Gastroesophageal sphincter (tissue), 3 donors: ENCODE measurements at regions not wholly inside any gene's neighbourhood (a gene's known extent, or its start where the extent isn't known, plus 50 kb on each side); places are given as distances from the start of the nearest gene placed in this dataset.

Experiments used
- POLR2A ChIP-seq, 2 donors: fragments of 450-650 bp; IDR thresholded peaks; one replicate each; pipeline ENCODE4 v1.6.1; 2017; ENCODE audit warnings: antibody characterized with exemption in 2 of 2, mild to moderate bottlenecking in 2 of 2, moderate library complexity in 1 of 2
- TF ChIP-seq, protein P1 (sequence below), 4 experiments: fragments of 200-600 bp in 2 of 4; fragments of 450-650 bp in 2 of 4; sonication (generic) in 1 of 4; IDR thresholded peaks; one replicate each; pipeline ENCODE4 v1.5.1; 2017 to 2019; ENCODE audit warnings: antibody characterized with exemption in 4 of 4, mild to moderate bottlenecking in 2 of 4, moderate library complexity in 2 of 4

DNA sequence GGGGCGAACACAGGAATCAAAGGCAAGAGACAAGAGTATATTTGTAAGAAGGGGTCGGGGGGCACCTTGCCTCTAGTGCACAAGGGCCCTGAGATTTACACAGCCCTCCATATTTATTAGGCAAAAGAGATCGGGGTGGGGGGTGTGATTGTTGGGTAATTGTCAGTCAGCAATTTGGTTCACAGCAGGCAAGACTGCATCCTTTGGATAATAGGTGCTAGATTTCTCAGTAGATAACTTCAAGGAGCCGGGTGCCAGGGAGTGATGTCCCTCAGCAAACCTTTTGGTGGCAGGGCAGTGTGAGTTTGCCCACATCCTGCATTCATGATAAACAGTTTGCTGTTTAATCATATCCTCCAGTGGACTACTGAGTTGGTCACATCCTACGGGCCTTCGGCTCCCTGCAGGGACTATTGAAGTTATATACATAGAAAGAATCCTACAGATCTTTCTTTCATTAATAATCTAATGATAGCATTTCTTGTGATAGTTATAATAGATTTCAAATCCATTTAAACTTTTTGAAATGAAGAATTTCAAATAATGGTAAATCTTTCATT lies 178.5 kb downstream of the GNAI1 start:
- TF ChIP-seq POLR2A (IDR thresholded peaks at IDR 0.05) = no peak
- TF ChIP-seq, protein P1, sequence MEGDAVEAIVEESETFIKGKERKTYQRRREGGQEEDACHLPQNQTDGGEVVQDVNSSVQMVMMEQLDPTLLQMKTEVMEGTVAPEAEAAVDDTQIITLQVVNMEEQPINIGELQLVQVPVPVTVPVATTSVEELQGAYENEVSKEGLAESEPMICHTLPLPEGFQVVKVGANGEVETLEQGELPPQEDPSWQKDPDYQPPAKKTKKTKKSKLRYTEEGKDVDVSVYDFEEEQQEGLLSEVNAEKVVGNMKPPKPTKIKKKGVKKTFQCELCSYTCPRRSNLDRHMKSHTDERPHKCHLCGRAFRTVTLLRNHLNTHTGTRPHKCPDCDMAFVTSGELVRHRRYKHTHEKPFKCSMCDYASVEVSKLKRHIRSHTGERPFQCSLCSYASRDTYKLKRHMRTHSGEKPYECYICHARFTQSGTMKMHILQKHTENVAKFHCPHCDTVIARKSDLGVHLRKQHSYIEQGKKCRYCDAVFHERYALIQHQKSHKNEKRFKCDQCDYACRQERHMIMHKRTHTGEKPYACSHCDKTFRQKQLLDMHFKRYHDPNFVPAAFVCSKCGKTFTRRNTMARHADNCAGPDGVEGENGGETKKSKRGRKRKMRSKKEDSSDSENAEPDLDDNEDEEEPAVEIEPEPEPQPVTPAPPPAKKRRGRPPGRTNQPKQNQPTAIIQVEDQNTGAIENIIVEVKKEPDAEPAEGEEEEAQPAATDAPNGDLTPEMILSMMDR (IDR thresholded peaks at IDR 0.05) = no peak
